C4-2B (cell line): ENCODE measurements at regions not wholly inside any gene's neighbourhood (a gene's known extent, or its start where the extent isn't known, plus 50 kb on each side); places are given as distances from the start of the nearest gene placed in this dataset.

Experiments
- CTCF ChIP-seq: fragments of 450-650 bp; conservative IDR thresholded peaks from 2 replicates; pipeline ENCODE4 v1.5.1; 2017; ENCODE audit warnings: mild to moderate bottlenecking
- ZFX ChIP-seq: fragments of 450-650 bp; IDR thresholded peaks from 2 replicates; pipeline ENCODE4 v1.6.1; 2017

GRCh38 chr9:1530696-1531095, 480.5 kb downstream of the DMRT2 start:
- TF ChIP-seq CTCF (no peak), ZFX (no peak)
